GM12873 (cell line): ENCODE measurements at regions not wholly inside any gene's neighbourhood (a gene's known extent, or its start where the extent isn't known, plus 50 kb on each side); places are given as distances from the start of the nearest gene placed in this dataset.

Experiments
- CTCF ChIP-seq: IDR thresholded peaks from 2 replicates; pipeline ENCODE4 v1.5.1; 2012; ENCODE audit warnings: low read depth, mild to moderate bottlenecking, moderate library complexity, low read length, control low read depth; ENCODE audit not compliant: insufficient read depth; ENCODE audit errors: missing control alignments

- TF ChIP-seq CTCF = no peak
Observed at GRCh38 chr6:163844761-163845160, 430.2 kb downstream of the QKI start.

- no peak for TF ChIP-seq CTCF
Observed at GRCh38 chr6:163844357-163844756, 429.8 kb downstream of the QKI start.

GRCh38 chr6:163843218-163843617 is 428.7 kb downstream of the QKI start:
- no peak for TF ChIP-seq CTCF

GRCh38 chr6:163842467-163842866 is 427.9 kb downstream of the QKI start:
- no peak for TF ChIP-seq CTCF

- no peak for TF ChIP-seq CTCF
Observed at GRCh38 chr6:163841733-163842132, 427.2 kb downstream of the QKI start.

GRCh38 chr6:163841326-163841725 is 426.8 kb downstream of the QKI start:
- no peak for TF ChIP-seq CTCF

- TF ChIP-seq CTCF = no peak
Observed at GRCh38 chr6:163840880-163841279, 426.4 kb downstream of the QKI start.
